IPS-18c (cell line): ENCODE measurements at regions not wholly inside any gene's neighbourhood (a gene's known extent, or its start where the extent isn't known, plus 50 kb on each side); places are given as distances from the start of the nearest gene placed in this dataset.
"Not testable (repeated sequence)": the region's sequence is repeated elsewhere in the genome, so short reads cannot be mapped to it uniquely, and the experiment has no call there.

Source experiments
- H3K4me3 ChIP-seq: 2 replicates; pipeline ENCODE4 v1.7.0; 2013; ENCODE audit warnings: low read depth, mild to moderate bottlenecking, low read length, moderate library complexity; ENCODE audit not compliant: insufficient read depth
- H3K9me3 ChIP-seq: one replicate; pipeline ENCODE4 v1.6.1; 2013; ENCODE audit warnings: mild to moderate bottlenecking, low read length, moderate library complexity; ENCODE audit not compliant: control insufficient read depth, insufficient read depth

DNA sequence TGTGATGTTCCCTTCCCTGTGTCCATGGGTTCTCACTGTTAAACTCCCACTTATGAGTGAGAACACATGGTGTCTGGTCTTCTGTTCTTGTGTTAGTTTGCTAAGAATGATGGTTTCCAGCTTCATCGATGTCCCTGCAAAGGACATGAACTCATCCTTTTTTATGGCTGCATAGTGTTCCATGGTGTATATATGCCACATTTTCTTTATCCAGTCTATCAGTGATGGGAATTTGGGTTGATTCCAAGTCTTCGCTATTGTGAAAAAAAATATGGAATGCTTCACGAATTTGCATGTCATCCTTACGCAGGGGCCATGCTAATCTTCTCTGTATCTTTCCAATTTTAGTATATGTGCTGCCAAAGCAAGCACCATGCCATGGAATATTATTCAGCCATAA, 75.4 kb downstream of the TMEM130 start:
- not testable (repeated sequence) for H3K4me3 ChIP-seq, H3K9me3 ChIP-seq

DNA sequence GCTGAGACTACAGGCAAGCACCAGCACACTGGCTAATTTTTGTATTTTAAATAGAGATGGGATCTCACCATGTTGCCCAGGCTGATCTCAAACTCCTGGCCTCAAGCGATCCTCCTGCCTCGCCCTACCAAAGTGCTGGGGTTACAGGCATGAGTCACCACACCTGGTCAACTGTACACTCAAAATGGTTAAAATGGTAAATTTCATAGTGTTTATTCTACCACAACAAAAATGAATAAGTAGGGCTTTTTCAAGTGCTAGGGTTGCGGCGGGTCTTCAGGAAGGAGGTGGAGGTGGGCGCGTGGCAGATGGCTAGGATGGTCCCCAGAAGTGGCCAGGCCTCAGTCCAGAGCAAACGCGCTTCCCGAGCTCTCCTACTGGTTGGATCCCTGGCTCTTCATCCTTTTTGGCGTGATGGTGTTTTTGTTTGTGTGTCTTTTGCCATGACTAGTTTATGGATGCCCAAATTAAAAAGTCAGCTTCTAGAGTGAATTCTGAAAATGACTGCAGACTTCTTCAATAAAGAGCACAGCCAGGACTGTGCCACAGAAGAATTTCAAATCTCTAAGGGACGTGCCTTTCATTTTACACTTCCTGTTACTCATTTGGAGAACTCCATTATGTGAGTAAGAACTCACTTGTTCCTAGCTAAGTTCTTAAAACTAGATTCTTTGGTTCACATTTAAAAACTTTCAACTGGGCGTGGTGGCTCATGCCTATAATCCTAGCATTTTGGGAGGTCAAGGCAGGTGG, 73.9 kb downstream of the TMEM130 start:
- H3K9me3 ChIP-seq = no peaks in the 10 kb centered on the region
- H3K4me3 ChIP-seq = no peak overlapping the region
